DOHH2 (cell line): ENCODE measurements at regions not wholly inside any gene's neighbourhood (a gene's known extent, or its start where the extent isn't known, plus 50 kb on each side); places are given as distances from the start of the nearest gene placed in this dataset.
"Not testable (repeated sequence)": the region's sequence is repeated elsewhere in the genome, so short reads cannot be mapped to it uniquely, and the experiment has no call there.

ENCODE experiments used
- H3F3A ChIP-seq: fragments of 200-600 bp; sonication (generic), shearing (Covaris generic); 2 replicates; pipeline ENCODE4 v1.6.0; 2016; ENCODE audit warnings: antibody characterized with exemption, mild to moderate bottlenecking; ENCODE audit not compliant: control insufficient read depth, insufficient read depth
- H3K27ac ChIP-seq: fragments of 200-600 bp; sonication (generic); 2 replicates; pipeline ENCODE4 v1.5.1; 2014; ENCODE audit warnings: low read depth, mild to moderate bottlenecking, low read length, moderate library complexity
- H3K27me3 ChIP-seq: fragments of 200-600 bp; sonication (generic); 2 replicates; pipeline ENCODE4 v1.6.1; 2014; ENCODE audit warnings: mild to moderate bottlenecking, low read length, mixed read lengths; ENCODE audit not compliant: control insufficient read depth
- H3K36me3 ChIP-seq: fragments of 200-600 bp; sonication (generic); 2 replicates; pipeline ENCODE4 v1.6.1; 2014; ENCODE audit warnings: mild to moderate bottlenecking, low read length, moderate library complexity, mixed read lengths; ENCODE audit not compliant: control insufficient read depth
- H3K4me1 ChIP-seq: fragments of 200-600 bp; sonication (generic); 2 replicates; pipeline ENCODE4 v1.6.1; 2014; ENCODE audit warnings: mild to moderate bottlenecking, low read length, mixed read lengths; ENCODE audit not compliant: control insufficient read depth
- H3K4me2 ChIP-seq: fragments of 200-600 bp; sonication (generic); 2 replicates; pipeline ENCODE4 v1.6.0; 2014; ENCODE audit warnings: mild to moderate bottlenecking, low read length, moderate library complexity
- H3K4me3 ChIP-seq: fragments of 200-600 bp; sonication (generic); 2 replicates; pipeline ENCODE4 v1.5.1; 2014; ENCODE audit warnings: mild to moderate bottlenecking, low read length, mixed read lengths
- H3K79me2 ChIP-seq: fragments of 200-600 bp; sonication (generic); 2 replicates; pipeline ENCODE4 v1.6.1; 2014; ENCODE audit warnings: mild to moderate bottlenecking, low read length, mixed read lengths; ENCODE audit not compliant: control insufficient read depth
- H3K9me2 ChIP-seq: fragments of 200-600 bp; sonication (generic); replicated peaks from 2 replicates; pipeline ENCODE4 v1.6.1; 2014; ENCODE audit warnings: mild to moderate bottlenecking, low read length, mixed read lengths; ENCODE audit not compliant: control insufficient read depth
- H3K9me3 ChIP-seq: fragments of 200-600 bp; sonication (generic); 2 replicates; pipeline ENCODE4 v1.6.1; 2014; ENCODE audit warnings: antibody characterized with exemption, low read length, mixed read lengths; ENCODE audit not compliant: control insufficient read depth, insufficient read depth
- H4K20me1 ChIP-seq: fragments of 200-600 bp; sonication (generic); 2 replicates; pipeline ENCODE4 v1.6.0; 2014; ENCODE audit warnings: low read depth, mild to moderate bottlenecking, antibody characterized with exemption, low read length, moderate library complexity; ENCODE audit not compliant: control insufficient read depth, insufficient read depth
- EZH2phosphoT487 ChIP-seq: fragments of 200-600 bp; sonication (generic); IDR thresholded peaks from 2 replicates; pipeline ENCODE4 v1.6.1; 2017; ENCODE audit warnings: borderline replicate concordance, mild to moderate bottlenecking, antibody characterized with exemption, low read length, moderate library complexity, mixed read lengths
- TF ChIP-seq, protein P1 (sequence below): fragments of 200-600 bp; sonication (generic); IDR thresholded peaks from one replicate; pipeline ENCODE4 v1.5.1; 2014; ENCODE audit warnings: antibody characterized with exemption, mild to moderate bottlenecking, low read depth, low read length; ENCODE audit not compliant: poor library complexity, severe bottlenecking

DNA sequence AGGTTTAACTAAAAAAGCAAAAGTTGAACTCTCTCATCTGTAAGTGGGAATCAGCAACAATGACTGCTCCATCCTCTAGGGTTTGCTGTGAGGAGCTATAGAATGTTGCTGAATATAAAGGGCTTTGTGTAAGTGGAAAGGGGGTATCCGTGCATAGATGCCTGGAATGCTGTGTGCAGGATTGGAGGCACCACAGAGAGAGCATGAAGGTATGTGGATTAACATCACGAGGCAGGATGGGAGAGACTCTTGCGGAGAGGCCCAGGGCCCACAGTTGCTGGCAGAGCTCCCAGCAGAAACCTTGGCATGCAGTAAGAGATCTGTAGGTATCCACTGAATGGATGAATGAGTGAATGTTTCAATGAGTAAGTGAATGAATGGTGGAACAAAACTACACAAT, 298.7 kb upstream of the DDI1 start:
- Histone ChIP-seq H3K79me2 (no peaks in the 10 kb centered on the region), H3K4me3 (no peak overlapping the region), H3K27ac (no peak overlapping the region), H3K9me2 (no peaks in the 10 kb centered on the region), H3K9me3 (no peaks in the 10 kb centered on the region), H3K27me3 (no peaks in the 10 kb centered on the region), H3K4me1 (no peaks in the 10 kb centered on the region), H3K36me3 (no peaks in the 10 kb centered on the region), H3F3A (no peaks in the 10 kb centered on the region), H3K4me2 (no peak overlapping the region), H4K20me1 (no peaks in the 10 kb centered on the region)
- TF ChIP-seq, protein P1, sequence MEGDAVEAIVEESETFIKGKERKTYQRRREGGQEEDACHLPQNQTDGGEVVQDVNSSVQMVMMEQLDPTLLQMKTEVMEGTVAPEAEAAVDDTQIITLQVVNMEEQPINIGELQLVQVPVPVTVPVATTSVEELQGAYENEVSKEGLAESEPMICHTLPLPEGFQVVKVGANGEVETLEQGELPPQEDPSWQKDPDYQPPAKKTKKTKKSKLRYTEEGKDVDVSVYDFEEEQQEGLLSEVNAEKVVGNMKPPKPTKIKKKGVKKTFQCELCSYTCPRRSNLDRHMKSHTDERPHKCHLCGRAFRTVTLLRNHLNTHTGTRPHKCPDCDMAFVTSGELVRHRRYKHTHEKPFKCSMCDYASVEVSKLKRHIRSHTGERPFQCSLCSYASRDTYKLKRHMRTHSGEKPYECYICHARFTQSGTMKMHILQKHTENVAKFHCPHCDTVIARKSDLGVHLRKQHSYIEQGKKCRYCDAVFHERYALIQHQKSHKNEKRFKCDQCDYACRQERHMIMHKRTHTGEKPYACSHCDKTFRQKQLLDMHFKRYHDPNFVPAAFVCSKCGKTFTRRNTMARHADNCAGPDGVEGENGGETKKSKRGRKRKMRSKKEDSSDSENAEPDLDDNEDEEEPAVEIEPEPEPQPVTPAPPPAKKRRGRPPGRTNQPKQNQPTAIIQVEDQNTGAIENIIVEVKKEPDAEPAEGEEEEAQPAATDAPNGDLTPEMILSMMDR: no peak
- no peak for TF ChIP-seq EZH2phosphoT487

DNA sequence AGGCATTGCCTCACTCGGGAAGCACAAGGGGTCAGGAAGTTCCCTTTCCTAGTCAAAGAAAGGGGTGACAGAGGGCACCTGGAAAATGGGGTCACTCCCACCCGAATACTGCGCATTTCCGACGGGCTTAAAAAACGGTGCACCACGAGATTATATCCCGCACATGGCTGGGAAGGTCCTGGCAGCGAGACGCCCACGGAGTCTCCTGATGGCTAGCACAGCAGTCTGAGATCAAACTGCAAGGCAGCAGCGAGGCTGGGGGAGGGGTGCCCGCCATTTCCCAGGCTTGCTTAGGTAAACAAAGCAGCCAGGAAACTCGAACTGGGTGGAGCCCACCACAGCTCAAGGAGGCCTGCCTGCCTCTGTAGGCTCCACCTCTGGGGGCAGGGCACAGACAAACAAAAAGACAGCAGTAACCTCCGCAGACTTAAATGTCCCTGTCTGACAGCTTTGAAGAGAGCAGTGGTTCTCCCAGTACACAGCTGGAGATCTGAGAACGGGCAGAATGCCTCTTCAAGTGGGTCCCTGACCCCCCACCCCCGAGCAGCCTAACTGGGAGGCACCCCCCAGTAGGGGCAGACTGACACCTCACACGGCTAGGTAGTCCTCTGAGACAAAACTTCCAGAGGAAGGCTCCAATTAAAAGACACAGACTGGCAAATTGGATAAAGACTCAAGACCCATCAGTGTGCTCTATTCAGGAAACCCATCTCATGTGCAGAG, 297.2 kb upstream of the DDI1 start:
- not testable (repeated sequence) for H3K9me3 ChIP-seq, H3F3A ChIP-seq, H3K27ac ChIP-seq, H3K4me1 ChIP-seq, H3K27me3 ChIP-seq, H3K9me2 ChIP-seq, H3K4me3 ChIP-seq, H4K20me1 ChIP-seq, H3K79me2 ChIP-seq, H3K36me3 ChIP-seq, H3K4me2 ChIP-seq

DNA sequence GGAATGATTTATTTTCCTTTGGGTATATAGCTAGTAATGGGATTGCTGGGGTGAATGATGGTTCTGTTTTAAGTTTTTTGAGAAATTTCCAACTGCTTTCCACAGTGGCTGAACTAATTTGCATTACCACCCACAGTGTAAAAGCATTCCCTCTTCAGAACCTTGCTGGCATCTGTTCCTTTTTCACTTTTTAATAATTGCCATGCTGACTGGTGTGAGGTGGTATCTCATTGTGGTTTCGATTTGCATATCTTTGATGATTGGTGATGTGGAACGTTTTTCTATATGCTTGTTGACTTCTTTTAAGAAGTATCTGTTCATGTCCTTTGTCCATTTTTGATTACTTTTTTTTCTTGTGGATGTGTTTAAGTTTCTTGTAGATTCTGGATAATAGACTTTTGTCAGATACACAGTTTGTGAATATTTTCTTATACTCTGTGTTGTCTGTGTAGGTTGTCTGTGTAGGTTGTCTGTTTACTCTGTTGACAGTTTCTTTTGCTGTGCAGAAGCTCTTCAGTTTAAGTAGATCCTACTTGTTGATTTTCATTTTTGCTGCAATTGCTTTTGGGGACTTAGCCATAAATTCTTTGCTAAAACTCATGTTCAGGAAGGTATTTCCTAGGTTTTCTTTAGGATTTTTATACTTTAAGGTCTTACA, 291.8 kb upstream of the DDI1 start:
- peak overlapping the region; percentile 39 for H3K4me2 ChIP-seq
- TF ChIP-seq, protein P1: no peak
- no peak for TF ChIP-seq EZH2phosphoT487
- peaks cover 6% of the 10 kb centered on the region; the same call in 1 of the 2 replicates for H3F3A ChIP-seq
- H3K9me3 ChIP-seq: peaks cover 6% of the 10 kb centered on the region; the same call in 1 of the 2 replicates
- no peaks in the 10 kb centered on the region for H3K9me2 ChIP-seq
- no peaks in the 10 kb centered on the region for H3K79me2 ChIP-seq
- no peaks in the 10 kb centered on the region for H3K27me3 ChIP-seq
- H3K27ac ChIP-seq: peak overlapping the region; percentile 51
- peak overlapping the region; percentile 47 for H3K4me3 ChIP-seq
- H3K36me3 ChIP-seq: 0 out of 2 replicates have a peak, but pooled peaks cover 3% of the 10 kb centered on the region
- peaks cover 16% of the 10 kb centered on the region for H3K4me1 ChIP-seq
- H4K20me1 ChIP-seq: no peaks in the 10 kb centered on the region

DNA sequence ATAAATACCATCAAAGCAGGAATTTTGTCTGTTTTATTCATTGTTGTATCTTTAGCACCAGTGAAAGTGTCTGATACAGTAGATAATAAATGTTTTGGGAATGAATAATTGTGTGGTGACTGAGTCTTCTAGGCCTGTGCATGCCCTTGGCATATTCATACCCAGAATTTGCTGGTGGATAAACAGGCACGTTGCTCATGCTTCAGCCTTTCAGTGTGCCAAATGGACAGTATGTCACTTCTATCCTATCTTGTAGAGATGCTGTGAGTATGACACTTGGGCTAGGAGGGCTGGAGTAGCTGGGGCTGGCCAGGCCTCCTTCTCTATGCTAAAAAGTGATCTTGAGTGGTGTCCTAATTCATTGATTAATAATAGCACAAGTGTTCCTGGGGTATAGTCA, 287.3 kb upstream of the DDI1 start:
- Histone ChIP-seq H3K36me3 (0 out of 2 replicates have a peak, but pooled peaks cover 3% of the 10 kb centered on the region), H3K9me2 (no peaks in the 10 kb centered on the region), H3K9me3 (peaks cover 6% of the 10 kb centered on the region; the same call in 1 of the 2 replicates), H3K4me2 (no peak overlapping the region), H4K20me1 (no peaks in the 10 kb centered on the region), H3K79me2 (no peaks in the 10 kb centered on the region), H3K27me3 (no peaks in the 10 kb centered on the region), H3K27ac (no peak overlapping the region), H3F3A (peaks cover 6% of the 10 kb centered on the region; the same call in 1 of the 2 replicates), H3K4me1 (peaks cover 12% of the 10 kb centered on the region), H3K4me3 (no peak overlapping the region)
- TF ChIP-seq, protein P1: no peak
- TF ChIP-seq EZH2phosphoT487: no peak
